Body of pancreas (tissue), 4 donors: ENCODE measurements at regions not wholly inside any gene's neighbourhood (a gene's known extent, or its start where the extent isn't known, plus 50 kb on each side); places are given as distances from the start of the nearest gene placed in this dataset.

Experiments used
- CTCF ChIP-seq, 7 experiments: fragments of 450-650 bp in 4 of 7; fragments of 200-600 bp in 3 of 7; sonication (generic) in 3 of 7; IDR thresholded peaks; one replicate each; pipeline ENCODE4 v1.5.1; 2016 to 2019; ENCODE audit warnings: antibody characterized with exemption in 7 of 7
- POLR2A ChIP-seq, 3 donors: fragments of 450-650 bp; IDR thresholded peaks; one replicate each; pipeline ENCODE4 v1.6.1; 2016; ENCODE audit warnings: antibody characterized with exemption in 3 of 3, mild to moderate bottlenecking in 2 of 3

GRCh38 chr5:117999939-118000549, 988.3 kb downstream of the DTWD2 start:
- TF ChIP-seq POLR2A (IDR thresholded peaks at IDR 0.05) (no peak), CTCF (IDR thresholded peaks at IDR 0.05) (no peak)
